Body of pancreas (tissue), 4 donors: ENCODE measurements at regions not wholly inside any gene's neighbourhood (a gene's known extent, or its start where the extent isn't known, plus 50 kb on each side); places are given as distances from the start of the nearest gene placed in this dataset.
"Not testable (repeated sequence)": the region's sequence is repeated elsewhere in the genome, so short reads cannot be mapped to it uniquely, and the experiment has no call there.

Source experiments
- ATAC-seq: fragments of 150-250 bp; one replicate; pipeline ENCODE4 v1.9.1; 2016
- DNase-seq, 4 donors: peaks; one replicate each; pipeline ENCODE4 v3.0.0-alpha.2; 2019
- H3K27ac ChIP-seq, 4 donors: fragments of 200-600 bp; sonication (generic); 1 replicate in 3 of 4; 2 replicates in 1 of 4; pipeline versions ENCODE4 v1.5.1 to v1.6.1; 2016 to 2019; ENCODE audit warnings: mild to moderate bottlenecking in 1 of 4, mixed read lengths in 1 of 4, moderate library complexity in 1 of 4
- H3K27me3 ChIP-seq, 2 donors: fragments of 200-600 bp; sonication (generic); one replicate each; pipeline ENCODE4 v1.6.0; 2016; ENCODE audit warnings: mild to moderate bottlenecking in 1 of 2
- H3K36me3 ChIP-seq, 2 donors: fragments of 200-600 bp; sonication (generic); replicated peaks in 1 of 2; 2 replicates each; pipeline ENCODE4 v1.5.1; 2016; ENCODE audit warnings: low read depth in 2 of 2; ENCODE audit not compliant: insufficient read depth in 1 of 2
- H3K4me1 ChIP-seq: fragments of 200-600 bp; sonication (generic); one replicate; pipeline ENCODE4 v1.6.0; 2016
- H3K4me3 ChIP-seq, 2 donors: fragments of 200-600 bp; sonication (generic); 1 replicate in 1 of 2; 2 replicates in 1 of 2; pipeline ENCODE4 v1.5.1; 2016 to 2019
- H3K9me3 ChIP-seq, 3 donors: fragments of 200-600 bp; sonication (generic); 1 replicate in 2 of 3; 2 replicates in 1 of 3; pipeline ENCODE4 v1.5.1; 2016
- CTCF ChIP-seq, 7 experiments: fragments of 450-650 bp in 4 of 7; fragments of 200-600 bp in 3 of 7; sonication (generic) in 3 of 7; IDR thresholded peaks; one replicate each; pipeline ENCODE4 v1.5.1; 2016 to 2019; ENCODE audit warnings: antibody characterized with exemption in 7 of 7
- POLR2A ChIP-seq, 3 donors: fragments of 450-650 bp; IDR thresholded peaks; one replicate each; pipeline ENCODE4 v1.6.1; 2016; ENCODE audit warnings: antibody characterized with exemption in 3 of 3, mild to moderate bottlenecking in 2 of 3
- WGBS, 2 donors: methylation state at CpG; one replicate each; pipeline ENCODE4 v1.1.5; 2017; 5-methylcytosine and 5-hydroxymethylcytosine counted together
- intact Hi-C: fragments of 100-400 bp; cut with DNase I; formaldehyde crosslinking; loops from one replicate; pipeline ENCODE4 v1.15.1; 2023

- intact Hi-C loops, ATAC-seq, H3K27ac ChIP-seq, H3K27me3 ChIP-seq, DNase-seq, H3K4me1 ChIP-seq, H3K4me3 ChIP-seq, H3K36me3 ChIP-seq: not testable (repeated sequence)
- 71% methylated on average over 19 of the region's 19 CpGs for WGBS, 2 donors
- peaks cover 0 to 19% (median 0%) of the 10 kb centered on the region in 3 donors for H3K9me3 ChIP-seq
These were observed 2730.6 kb downstream of the RPIA start for GRCh38 chr2:91422102-91422501.

- ATAC-seq, H3K9me3 ChIP-seq, H3K4me3 ChIP-seq, H3K27me3 ChIP-seq, intact Hi-C loops, DNase-seq, H3K36me3 ChIP-seq, H3K27ac ChIP-seq, H3K4me1 ChIP-seq: not testable (repeated sequence)
- WGBS, 2 donors: 38 to 50% methylated on average over 1 of the region's 1 CpG
These were observed 2735.7 kb downstream of the RPIA start for GRCh38 chr2:91427148-91427547.

GRCh38 chr2:91441932-91442245 lies 2750.4 kb downstream of the RPIA start:
- ATAC-seq, H3K9me3 ChIP-seq, H3K27ac ChIP-seq, DNase-seq, intact Hi-C loops, H3K36me3 ChIP-seq: not testable (repeated sequence)
- WGBS, 2 donors: 6 to 9% methylated on average over 29 of the region's 29 CpGs
- H3K4me1 ChIP-seq: peaks cover 14% of the 10 kb centered on the region
- peaks cover 8 to 13% of the 10 kb centered on the region in 2 donors for H3K27me3 ChIP-seq
- H3K4me3 ChIP-seq: peak overlapping the region in 1 of 2 donors; percentile 26

- peak overlapping the region in 1 of 2 donors; percentile 26 for H3K4me3 ChIP-seq
- no peaks in the 10 kb centered on the region for H3K36me3 ChIP-seq
- intact Hi-C loops: no loop called here
- peak; percentile 12 for ATAC-seq
- H3K9me3 ChIP-seq: no peaks in the 10 kb centered on the region
- DNase-seq: peak in 2 of 4 donors; percentile 9 to 11
- 3 to 12% methylated on average over 82 of the region's 82 CpGs for WGBS, 2 donors
- no peak overlapping the region for H3K27ac ChIP-seq
- TF ChIP-seq CTCF (IDR thresholded peaks at IDR 0.05) (no peak), POLR2A (IDR thresholded peaks at IDR 0.05) (no peak)
- peaks cover 8 to 13% of the 10 kb centered on the region in 2 donors for H3K27me3 ChIP-seq
- peaks cover 14% of the 10 kb centered on the region for H3K4me1 ChIP-seq
These were observed 2750.9 kb downstream of the RPIA start for GRCh38 chr2:91442246-91442905.

- DNase-seq, H3K36me3 ChIP-seq, intact Hi-C loops, H3K27ac ChIP-seq, H3K9me3 ChIP-seq: not testable (repeated sequence)
- Histone ChIP-seq H3K4me1 (peaks cover 14% of the 10 kb centered on the region), H3K27me3 (peaks cover 8 to 13% of the 10 kb centered on the region in 2 donors), H3K4me3 (peak overlapping the region in 1 of 2 donors; percentile 26)
- peak; percentile 21 for ATAC-seq
- WGBS, 2 donors: 6 to 12% methylated on average over 35 to 54 of the region's 69 CpGs
These were observed 2751.6 kb downstream of the RPIA start for GRCh38 chr2:91442906-91443729.

GRCh38 chr2:91443730-91444115 lies 2752.2 kb downstream of the RPIA start:
- peaks cover 14% of the 10 kb centered on the region for H3K4me1 ChIP-seq
- ATAC-seq, H3K9me3 ChIP-seq, H3K4me3 ChIP-seq, H3K27ac ChIP-seq, intact Hi-C loops, H3K36me3 ChIP-seq, DNase-seq: not testable (repeated sequence)
- 49 to 70% methylated on average over 3 to 11 of the region's 11 CpGs for WGBS, 2 donors
- H3K27me3 ChIP-seq: peaks cover 8 to 13% of the 10 kb centered on the region in 2 donors

- ATAC-seq, DNase-seq, H3K27ac ChIP-seq, intact Hi-C loops, H3K36me3 ChIP-seq, H3K4me3 ChIP-seq, H3K9me3 ChIP-seq: not testable (repeated sequence)
- peaks cover 8 to 13% of the 10 kb centered on the region in 2 donors for H3K27me3 ChIP-seq
- 70 to 83% methylated on average over 4 of the region's 5 CpGs for WGBS, 2 donors
- peaks cover 14% of the 10 kb centered on the region for H3K4me1 ChIP-seq
These were observed 2754.2 kb downstream of the RPIA start for GRCh38 chr2:91445705-91446104.

GRCh38 chr2:91446489-91446888 lies 2755.0 kb downstream of the RPIA start:
- DNase-seq, H3K36me3 ChIP-seq, H3K9me3 ChIP-seq, H3K27ac ChIP-seq, H3K4me3 ChIP-seq, intact Hi-C loops, ATAC-seq: not testable (repeated sequence)
- Histone ChIP-seq H3K4me1 (peaks cover 14% of the 10 kb centered on the region), H3K27me3 (peaks cover 8 to 13% of the 10 kb centered on the region in 2 donors)

GRCh38 chr2:91446915-91447314 lies 2755.4 kb downstream of the RPIA start:
- WGBS, 2 donors: 84 to 87% methylated on average over 6 of the region's 7 CpGs
- intact Hi-C loops: not testable (repeated sequence)

GRCh38 chr2:91447508-91447907 lies 2756.0 kb downstream of the RPIA start:
- ATAC-seq, H3K9me3 ChIP-seq, H3K4me3 ChIP-seq, DNase-seq, H3K27me3 ChIP-seq, intact Hi-C loops, H3K27ac ChIP-seq, H3K36me3 ChIP-seq, H3K4me1 ChIP-seq: not testable (repeated sequence)
- 72% methylated on average over 7 of the region's 8 CpGs; no CpG with 5 or more reads in 1 of the 2 donors for WGBS, 2 donors

More at GRCh38 chr2:91446915-91447314, 2755.4 kb downstream of the RPIA start:
- peaks cover 12% of the 10 kb centered on the region for H3K4me1 ChIP-seq
- H3K4me3 ChIP-seq, ATAC-seq, DNase-seq, H3K36me3 ChIP-seq, H3K9me3 ChIP-seq, H3K27ac ChIP-seq: not testable (repeated sequence)
- H3K27me3 ChIP-seq: peaks cover 8 to 11% of the 10 kb centered on the region in 2 donors

- H3K36me3 ChIP-seq, intact Hi-C loops, DNase-seq, H3K9me3 ChIP-seq, H3K27me3 ChIP-seq, H3K4me1 ChIP-seq, H3K4me3 ChIP-seq, H3K27ac ChIP-seq, ATAC-seq: not testable (repeated sequence)
- WGBS, 2 donors: 71 to 83% methylated on average over 9 of the region's 9 CpGs
These were observed 2770.8 kb downstream of the RPIA start for GRCh38 chr2:91462292-91462691.
